ENCODE measurements at regions not wholly inside any gene's neighbourhood (a gene's known extent, or its start where the extent isn't known, plus 50 kb on each side); places are given as distances from the start of the nearest gene placed in this dataset.

DNA sequence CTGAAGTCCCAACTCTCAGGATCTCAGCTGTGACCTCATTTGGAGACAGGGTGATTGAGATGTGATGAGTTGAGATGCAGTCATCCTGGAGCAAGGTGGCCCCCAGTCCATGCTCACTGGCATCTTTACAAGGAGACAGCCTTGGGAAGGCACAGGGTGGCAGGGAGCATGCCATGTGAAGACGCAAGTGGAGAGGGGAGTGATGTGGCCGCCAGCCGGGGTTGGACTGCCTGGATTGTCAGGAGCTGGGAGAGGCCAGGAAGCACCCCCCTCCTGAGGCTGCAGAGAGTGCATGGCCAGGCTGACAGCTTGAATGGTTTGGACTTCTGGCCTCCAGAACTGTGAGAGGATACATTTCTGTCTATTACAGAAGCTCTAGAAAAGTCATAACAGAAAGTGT is 194.4 kb downstream of the UQCRFS1 start:
- TF ChIP-seq CTCF (tag by site-specific recombination; IDR thresholded peaks at IDR 0.05) (no peak), TSHZ1 (tag by site-specific recombination; IDR thresholded peaks at IDR 0.05; ENCODE audit: borderline replicate concordance) (no peak), ZNF138 (tag by site-specific recombination; IDR thresholded peaks at IDR 0.05; ENCODE audit: borderline replicate concordance) (no peak), ZNF174 (tag by site-specific recombination; IDR thresholded peaks at IDR 0.05) (no peak), SP2 (tag by site-specific recombination; IDR thresholded peaks at IDR 0.05) (no peak), ZEB2 (tag by site-specific recombination; IDR thresholded peaks at IDR 0.05) (no peak), SCRT2 (tag by site-specific recombination; IDR thresholded peaks at IDR 0.05) (no peak), ZNF223 (tag by site-specific recombination; IDR thresholded peaks at IDR 0.05) (no peak), SETDB1 (IDR thresholded peaks at IDR 0.05; ENCODE audit: insufficient read length, low read length) (no peak)
- TF ChIP-seq, protein P1, sequence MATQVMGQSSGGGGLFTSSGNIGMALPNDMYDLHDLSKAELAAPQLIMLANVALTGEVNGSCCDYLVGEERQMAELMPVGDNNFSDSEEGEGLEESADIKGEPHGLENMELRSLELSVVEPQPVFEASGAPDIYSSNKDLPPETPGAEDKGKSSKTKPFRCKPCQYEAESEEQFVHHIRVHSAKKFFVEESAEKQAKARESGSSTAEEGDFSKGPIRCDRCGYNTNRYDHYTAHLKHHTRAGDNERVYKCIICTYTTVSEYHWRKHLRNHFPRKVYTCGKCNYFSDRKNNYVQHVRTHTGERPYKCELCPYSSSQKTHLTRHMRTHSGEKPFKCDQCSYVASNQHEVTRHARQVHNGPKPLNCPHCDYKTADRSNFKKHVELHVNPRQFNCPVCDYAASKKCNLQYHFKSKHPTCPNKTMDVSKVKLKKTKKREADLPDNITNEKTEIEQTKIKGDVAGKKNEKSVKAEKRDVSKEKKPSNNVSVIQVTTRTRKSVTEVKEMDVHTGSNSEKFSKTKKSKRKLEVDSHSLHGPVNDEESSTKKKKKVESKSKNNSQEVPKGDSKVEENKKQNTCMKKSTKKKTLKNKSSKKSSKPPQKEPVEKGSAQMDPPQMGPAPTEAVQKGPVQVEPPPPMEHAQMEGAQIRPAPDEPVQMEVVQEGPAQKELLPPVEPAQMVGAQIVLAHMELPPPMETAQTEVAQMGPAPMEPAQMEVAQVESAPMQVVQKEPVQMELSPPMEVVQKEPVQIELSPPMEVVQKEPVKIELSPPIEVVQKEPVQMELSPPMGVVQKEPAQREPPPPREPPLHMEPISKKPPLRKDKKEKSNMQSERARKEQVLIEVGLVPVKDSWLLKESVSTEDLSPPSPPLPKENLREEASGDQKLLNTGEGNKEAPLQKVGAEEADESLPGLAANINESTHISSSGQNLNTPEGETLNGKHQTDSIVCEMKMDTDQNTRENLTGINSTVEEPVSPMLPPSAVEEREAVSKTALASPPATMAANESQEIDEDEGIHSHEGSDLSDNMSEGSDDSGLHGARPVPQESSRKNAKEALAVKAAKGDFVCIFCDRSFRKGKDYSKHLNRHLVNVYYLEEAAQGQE (tag by site-specific recombination; IDR thresholded peaks at IDR 0.05), result no peak
